Heart left ventricle (tissue), 16 donors: ENCODE measurements at regions not wholly inside any gene's neighbourhood (a gene's known extent, or its start where the extent isn't known, plus 50 kb on each side); places are given as distances from the start of the nearest gene placed in this dataset.

ENCODE experiments used
- ATAC-seq, 4 donors: fragments of 200-7000 bp; cut with Tn5 transposase; one replicate each; pipeline ENCODE4 v1.9.1; 2020 to 2022; ENCODE audit warnings: moderate library complexity in 4 of 4, mild to moderate bottlenecking in 3 of 4, moderate number of reproducible peaks in 1 of 4
- DNase-seq, 5 donors: peaks; one replicate each; pipeline ENCODE4 v3.0.0-alpha.2; 2020
- H3K27ac ChIP-seq, 12 donors: fragments of 200-600 bp; sonication (generic) in 4 of 12; one replicate each; pipeline versions ENCODE4 v1.5.0 to v1.8.0; 2016 to 2022; ENCODE audit warnings: mild to moderate bottlenecking in 2 of 12
- H3K27me3 ChIP-seq, 9 donors: fragments of 200-600 bp; sonication (generic) in 2 of 9; one replicate each; pipeline versions ENCODE4 v1.5.1 to v1.8.0; 2016 to 2022; ENCODE audit warnings: mild to moderate bottlenecking in 3 of 9
- H3K36me3 ChIP-seq, 9 donors: fragments of 200-600 bp; sonication (generic) in 2 of 9; one replicate each; pipeline versions ENCODE4 v1.5.0 to v1.8.0; 2018 to 2022; ENCODE audit warnings: mild to moderate bottlenecking in 2 of 9
- H3K4me1 ChIP-seq, 12 donors: fragments of 200-600 bp; sonication (generic) in 4 of 12; one replicate each; pipeline versions ENCODE4 v1.5.0 to v1.8.0; 2016 to 2022; ENCODE audit warnings: mild to moderate bottlenecking in 3 of 12
- H3K4me3 ChIP-seq, 12 donors: fragments of 200-600 bp; sonication (generic) in 4 of 12; one replicate each; pipeline versions ENCODE4 v1.5.0 to v1.8.0; 2017 to 2022; ENCODE audit warnings: mild to moderate bottlenecking in 9 of 12, moderate library complexity in 4 of 12
- H3K9me3 ChIP-seq, 12 donors: fragments of 200-600 bp; sonication (generic) in 4 of 12; one replicate each; pipeline versions ENCODE4 v1.5.0 to v1.8.0; 2016 to 2022; ENCODE audit warnings: mild to moderate bottlenecking in 1 of 12
- POLR2A ChIP-seq, 2 donors: fragments of 450-650 bp; IDR thresholded peaks; one replicate each; pipeline ENCODE4 v1.6.1; 2017; ENCODE audit warnings: antibody characterized with exemption in 2 of 2, mild to moderate bottlenecking in 2 of 2, moderate library complexity in 2 of 2
- WGBS, 4 donors: extraction: QIAGEN DNeasy Blood & Tissue Kit in 2 of 4; methylation state at CpG; one replicate each; pipeline versions ENCODE4 v1.1.5 to v1.1.7; 2013 to 2018; 5-methylcytosine and 5-hydroxymethylcytosine counted together
- intact Hi-C, 10 donors: fragments of 100-400 bp; cut with DNase I; formaldehyde crosslinking; loops; one replicate each; pipeline versions ENCODE4 v1.11.1 to v1.14.2; 2022
- TF ChIP-seq, protein P1 (sequence below), 12 donors: fragments of 200-600 bp; sonication (generic) in 4 of 12; IDR thresholded peaks; one replicate each; pipeline versions ENCODE4 v1.5.0 to v1.8.0; 2018 to 2022; ENCODE audit warnings: antibody characterized with exemption in 12 of 12, mild to moderate bottlenecking in 5 of 12
- donor health status: ischemic (EF 13 %, LVEDD 7.1; RV severe dilation, severe dysfunction).
- donor health status: healthy with polysubstance abuse.
- donor health status: DM: no; HTN: yes; CAD: no.
- donor health status: DM: no; HTN: no; CAD: no.
- donor health status: ischemic (EF 25% LVEDD 6.9; RV normal size, moderate dysfunction).
- donor health status: ischemic (EF 25% LVEDD 5.7; RV mildly dilated, moderate dysfunction).
- donor health status: healthy.
- donor health status: DM: yes; HTN: yes; CAD: no.
- donor health status: ischemic (EF 35%, LVEDD 5.7; RV mildly dilated, moderate dysfunction).
- donor health status: nonischemic (EF 11% LVEDD 7.7; RV severe dilation, severe dysfunction).
- donor health status: DM: yes; HTN: yes; CAD: no.
- donor health status: PGD.
- donor health status: ischemic (EF 29% LVEDD 5.4; RV normal size, mild dysfunction).
- donor health status: nonischemic (EF 23%, LVEDD 6.1; RV moderate dilation, normal function).

GRCh38 chr12:116382686-116383530 is 105.4 kb upstream of the MED13L start:
- TF ChIP-seq, protein P1, sequence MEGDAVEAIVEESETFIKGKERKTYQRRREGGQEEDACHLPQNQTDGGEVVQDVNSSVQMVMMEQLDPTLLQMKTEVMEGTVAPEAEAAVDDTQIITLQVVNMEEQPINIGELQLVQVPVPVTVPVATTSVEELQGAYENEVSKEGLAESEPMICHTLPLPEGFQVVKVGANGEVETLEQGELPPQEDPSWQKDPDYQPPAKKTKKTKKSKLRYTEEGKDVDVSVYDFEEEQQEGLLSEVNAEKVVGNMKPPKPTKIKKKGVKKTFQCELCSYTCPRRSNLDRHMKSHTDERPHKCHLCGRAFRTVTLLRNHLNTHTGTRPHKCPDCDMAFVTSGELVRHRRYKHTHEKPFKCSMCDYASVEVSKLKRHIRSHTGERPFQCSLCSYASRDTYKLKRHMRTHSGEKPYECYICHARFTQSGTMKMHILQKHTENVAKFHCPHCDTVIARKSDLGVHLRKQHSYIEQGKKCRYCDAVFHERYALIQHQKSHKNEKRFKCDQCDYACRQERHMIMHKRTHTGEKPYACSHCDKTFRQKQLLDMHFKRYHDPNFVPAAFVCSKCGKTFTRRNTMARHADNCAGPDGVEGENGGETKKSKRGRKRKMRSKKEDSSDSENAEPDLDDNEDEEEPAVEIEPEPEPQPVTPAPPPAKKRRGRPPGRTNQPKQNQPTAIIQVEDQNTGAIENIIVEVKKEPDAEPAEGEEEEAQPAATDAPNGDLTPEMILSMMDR (IDR thresholded peaks at IDR 0.05) = no peak
- TF ChIP-seq POLR2A (IDR thresholded peaks at IDR 0.05) = no peak
- Histone ChIP-seq H3K36me3 (no peaks in the 10 kb centered on the region), H3K27me3 (peaks cover 0 to 13% (median 3%) of the 10 kb centered on the region in 9 donors), H3K4me3 (no peak overlapping the region), H3K27ac (peak overlapping the region in 1 of 12 donors; percentile 61), H3K9me3 (no peaks in the 10 kb centered on the region), H3K4me1 (peaks cover 0 to 42% (median 12%) of the 10 kb centered on the region in 12 donors)
- intact Hi-C loops = no loop called here
- WGBS, 4 donors = 26 to 38% (median 36%) methylated on average over 13 of the region's 13 CpGs
- peak; percentile 36 to 83 (median 78) for ATAC-seq
- DNase-seq = peak in 4 of 5 donors; percentile 62 to 80 (median 65)

GRCh38 chr12:116384175-116384574 is 106.7 kb upstream of the MED13L start:
- Histone ChIP-seq H3K27me3 (peaks cover 0 to 13% (median 3%) of the 10 kb centered on the region in 9 donors), H3K27ac (no peak overlapping the region), H3K9me3 (no peaks in the 10 kb centered on the region), H3K4me1 (peaks cover 0 to 42% (median 12%) of the 10 kb centered on the region in 12 donors), H3K4me3 (no peak overlapping the region), H3K36me3 (no peaks in the 10 kb centered on the region)
- ATAC-seq = no peak
- no peak for TF ChIP-seq POLR2A (IDR thresholded peaks at IDR 0.05)
- TF ChIP-seq, protein P1 (IDR thresholded peaks at IDR 0.05) = no peak
- intact Hi-C loops = no loop called here
- 89 to 94% (median 92%) methylated on average over 5 of the region's 5 CpGs for WGBS, 4 donors
- DNase-seq = no peak

DNA sequence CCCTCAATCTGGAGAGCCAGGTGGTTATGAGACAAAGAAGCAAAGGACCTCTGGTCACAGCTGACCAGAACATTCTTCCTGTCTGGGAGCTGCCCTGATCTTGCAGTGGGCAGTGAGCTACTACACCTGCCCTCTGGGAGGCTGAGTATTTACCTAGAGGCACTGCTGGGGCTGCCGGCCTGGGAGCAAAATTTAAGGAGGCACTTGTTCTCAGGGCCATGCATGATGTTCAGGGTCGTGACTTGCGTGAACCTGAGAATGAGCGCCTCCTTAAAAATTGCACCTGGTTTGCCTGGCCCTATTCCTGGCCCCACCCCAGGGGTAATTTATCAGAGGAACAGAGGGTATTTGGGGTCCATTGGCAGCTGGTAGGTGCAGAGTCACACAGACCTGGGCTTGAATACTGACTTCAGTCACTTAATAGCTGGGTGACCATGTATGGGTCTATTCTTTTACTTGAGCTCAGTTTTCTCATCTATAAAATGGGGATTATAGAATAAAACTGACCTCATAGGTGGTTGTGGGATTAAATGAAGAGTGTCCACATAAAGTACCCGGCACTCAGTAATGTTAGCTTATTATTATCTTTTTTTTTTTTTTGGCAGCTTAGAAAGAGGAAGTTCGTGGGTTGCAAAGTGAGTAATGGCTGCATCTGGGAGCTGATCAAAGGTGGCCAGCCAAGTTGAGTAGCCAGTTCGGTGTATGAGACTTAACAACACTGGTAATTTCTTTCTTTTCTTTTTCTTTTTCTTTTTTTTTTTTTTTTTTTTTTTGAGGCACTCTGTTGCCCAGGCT is 107.4 kb upstream of the MED13L start:
- no peak overlapping the region for H3K27ac ChIP-seq
- H3K27me3 ChIP-seq = peaks cover 0 to 13% (median 3%) of the 10 kb centered on the region in 9 donors
- H3K4me1 ChIP-seq = peaks cover 0 to 42% (median 12%) of the 10 kb centered on the region in 12 donors
- no peaks in the 10 kb centered on the region for H3K9me3 ChIP-seq
- 52 to 79% (median 70%) methylated on average over 4 to 7 of the region's 7 CpGs for WGBS, 4 donors
- DNase-seq = peak in 1 of 5 donors; percentile 40
- ATAC-seq = peak in 2 of 4 donors; percentile 30 to 38
- no peak overlapping the region for H3K4me3 ChIP-seq
- H3K36me3 ChIP-seq = no peaks in the 10 kb centered on the region
- intact Hi-C loops = no loop called here
- no peak for TF ChIP-seq POLR2A (IDR thresholded peaks at IDR 0.05)
- TF ChIP-seq, protein P1 (IDR thresholded peaks at IDR 0.05) = no peak
